ENCODE measurements at regions not wholly inside any gene's neighbourhood (a gene's known extent, or its start where the extent isn't known, plus 50 kb on each side); places are given as distances from the start of the nearest gene placed in this dataset.
"Not testable (repeated sequence)": the region's sequence is repeated elsewhere in the genome, so short reads cannot be mapped to it uniquely, and the experiment has no call there.

GRCh38 chr21:35563885-35564451 lies 496.4 kb downstream of the SETD4 start:
- TF ChIP-seq CTCF (IDR thresholded peaks at IDR 0.05; ENCODE audit: extremely low read depth, missing control alignments) = no peak
- no peak for DNase-seq (ENCODE audit: low spot score)

DNA sequence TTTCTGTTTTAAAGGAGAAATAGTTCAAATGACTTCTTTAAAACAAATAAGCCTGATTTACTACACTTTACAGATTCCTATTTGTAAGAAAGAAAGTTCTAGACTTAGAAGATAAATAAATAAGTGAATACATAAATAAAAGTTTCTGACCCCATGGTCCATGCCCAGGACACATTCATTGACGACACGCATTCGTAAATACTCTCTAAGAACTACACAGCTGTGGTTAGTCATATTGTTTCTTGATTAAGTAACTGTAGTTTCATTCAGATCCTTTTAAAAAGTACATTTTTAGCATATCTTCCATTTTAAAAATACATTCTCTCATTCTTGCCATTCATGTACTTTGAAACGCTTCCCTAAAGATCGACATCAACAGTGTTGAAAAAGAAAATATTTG lies 497.4 kb downstream of the SETD4 start:
- no peak for TF ChIP-seq CTCF (IDR thresholded peaks at IDR 0.05; ENCODE audit: extremely low read depth, missing control alignments)

DNA sequence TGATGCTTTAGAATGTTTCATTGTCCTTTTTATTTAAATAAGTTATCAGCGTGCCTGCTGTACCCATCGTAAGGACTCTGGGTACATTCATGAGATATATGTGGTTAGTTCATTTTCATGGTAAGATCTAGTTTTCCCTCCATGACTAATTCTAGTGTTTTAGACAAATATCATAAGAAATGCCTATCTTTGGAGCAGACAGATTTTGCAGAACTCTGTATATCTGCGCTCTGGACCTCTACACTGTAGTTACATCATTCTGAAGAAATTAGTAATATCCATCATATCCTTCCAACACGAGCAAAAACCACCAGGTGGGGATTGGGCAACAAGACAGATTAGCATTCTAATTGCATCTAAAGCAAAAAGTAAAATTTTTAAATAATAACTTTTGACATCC lies 499.2 kb downstream of the SETD4 start:
- TF ChIP-seq CTCF (IDR thresholded peaks at IDR 0.05; ENCODE audit: extremely low read depth, missing control alignments) = no peak
- DNase-seq (ENCODE audit: low spot score) = no peak

More for the DNA sequence above, 497.4 kb downstream of the SETD4 start:
- no peak for DNase-seq (ENCODE audit: low spot score)

DNA sequence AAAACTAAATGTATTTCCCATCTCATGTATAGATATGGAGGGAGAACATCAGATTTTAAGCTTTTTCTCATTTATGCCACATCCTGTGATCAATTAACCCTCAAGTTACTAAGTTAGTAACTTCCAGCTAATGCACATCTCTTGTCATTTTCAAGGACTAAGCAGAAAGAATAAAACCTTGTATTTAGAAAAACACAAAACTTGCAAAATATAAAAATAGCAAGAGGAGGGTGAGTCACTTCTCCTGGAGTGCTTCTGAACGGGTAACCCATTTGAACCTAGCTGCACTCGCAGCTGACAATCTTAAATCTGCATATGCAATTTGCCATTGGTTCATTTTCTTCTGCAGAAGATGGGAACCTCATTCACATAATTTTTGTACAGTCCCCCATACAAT lies 500.5 kb downstream of the SETD4 start:
- no peak for DNase-seq (ENCODE audit: low spot score)
- no peak for TF ChIP-seq CTCF (IDR thresholded peaks at IDR 0.05; ENCODE audit: extremely low read depth, missing control alignments)

DNA sequence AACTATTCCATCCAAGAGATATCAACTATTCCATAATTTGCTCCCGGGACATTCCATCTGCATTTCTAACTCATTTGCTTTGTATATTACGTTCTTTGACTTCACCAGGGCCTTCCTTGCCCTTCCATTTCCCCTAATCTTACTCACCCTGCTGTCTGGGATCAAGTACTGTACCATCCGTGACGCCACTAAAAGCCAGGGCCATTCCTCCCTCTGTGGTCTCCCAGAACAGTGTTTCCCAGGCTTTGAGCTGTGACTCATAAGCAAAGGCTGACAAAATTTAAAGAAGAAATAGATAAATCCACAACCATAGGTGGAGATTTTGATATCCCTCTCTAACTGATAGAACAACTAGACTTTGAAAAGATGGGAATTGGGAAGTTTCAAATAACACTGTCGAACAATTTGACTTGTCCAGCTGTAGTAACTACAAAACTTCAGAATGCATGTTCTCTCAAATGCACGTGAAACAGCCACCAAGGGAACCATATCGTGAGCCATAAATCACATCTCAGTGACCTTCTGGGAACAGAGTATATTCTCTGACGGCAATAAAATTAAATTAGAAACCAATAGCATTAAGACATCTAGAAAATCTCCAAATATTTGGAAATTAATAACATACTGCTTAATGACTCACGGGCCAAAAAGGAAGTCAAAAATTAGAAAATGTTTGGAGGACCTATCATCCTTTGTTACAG lies 501.0 kb downstream of the SETD4 start:
- no peak for TF ChIP-seq CTCF (IDR thresholded peaks at IDR 0.05; ENCODE audit: extremely low read depth, missing control alignments)
- no peak for DNase-seq (ENCODE audit: low spot score)

DNA sequence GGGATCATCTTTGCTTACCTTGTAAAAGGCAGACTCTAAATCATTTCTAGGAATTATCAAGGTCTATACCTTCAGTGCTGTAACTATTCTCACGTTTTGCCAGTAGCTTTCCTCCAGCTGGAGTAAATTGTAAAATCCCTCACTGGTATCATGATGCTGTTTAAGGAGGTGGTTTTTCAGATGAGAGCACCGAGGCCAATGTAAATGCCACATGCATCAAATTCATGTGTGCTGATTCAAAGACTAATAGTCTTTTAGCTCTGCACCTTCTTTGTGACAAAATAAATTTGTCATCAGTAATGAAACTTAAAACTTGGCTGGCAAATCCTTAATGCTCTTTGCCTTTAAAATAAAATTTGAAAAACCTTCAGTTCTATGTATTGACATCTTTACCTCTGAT lies 503.8 kb downstream of the SETD4 start:
- no peak for DNase-seq (ENCODE audit: low spot score)
- TF ChIP-seq CTCF (IDR thresholded peaks at IDR 0.05; ENCODE audit: extremely low read depth, missing control alignments) = no peak

DNA sequence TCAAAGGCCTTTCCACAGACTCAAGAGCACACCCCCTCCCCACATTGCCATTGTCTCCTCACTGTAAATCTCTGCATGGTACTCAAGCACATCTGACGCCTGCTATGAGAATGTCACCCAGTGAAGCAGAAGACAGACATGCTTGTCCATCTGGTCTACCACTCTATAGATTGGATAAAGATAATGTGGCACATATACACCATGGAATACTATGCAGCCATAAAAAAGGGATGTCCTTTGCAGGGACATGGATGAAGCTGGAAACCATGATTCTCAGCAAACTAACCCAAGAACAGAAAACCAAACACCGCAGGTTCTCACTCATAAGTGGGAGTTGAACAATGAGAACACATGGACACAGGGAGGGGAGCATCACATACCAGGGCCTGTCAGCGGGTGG lies 503.4 kb upstream of the RUNX1 start:
- DNase-seq (ENCODE audit: low spot score) = not testable (repeated sequence)
